SK-N-SH (cell line): ENCODE measurements at regions not wholly inside any gene's neighbourhood (a gene's known extent, or its start where the extent isn't known, plus 50 kb on each side); places are given as distances from the start of the nearest gene placed in this dataset.

Experiments
- CTCF ChIP-seq: fragments of 200-600 bp; sonication (generic); IDR thresholded peaks from 2 replicates; pipeline ENCODE4 v1.6.1; 2017; ENCODE audit warnings: antibody characterized with exemption, mild to moderate bottlenecking, moderate library complexity
- EZH2phosphoT487 ChIP-seq: fragments of 200-600 bp; sonication (generic); IDR thresholded peaks from 2 replicates; pipeline ENCODE4 v1.6.1; 2017; ENCODE audit warnings: low read depth, mixed run types, mild to moderate bottlenecking, antibody characterized with exemption, moderate library complexity, borderline replicate concordance
- FOXM1 ChIP-seq: IDR thresholded peaks from 2 replicates; pipeline ENCODE4 v1.4.0; 2012; ENCODE audit warnings: low read depth, mild to moderate bottlenecking
- MEF2A ChIP-seq: IDR thresholded peaks from 2 replicates; pipeline ENCODE4 v1.4.0; 2012; ENCODE audit warnings: low read depth, borderline replicate concordance
- MXI1 ChIP-seq: IDR thresholded peaks from 2 replicates; pipeline ENCODE4 v1.6.1; 2012; ENCODE audit warnings: mild to moderate bottlenecking, low read depth, low read length, improper control_type of control experiment
- NFIC ChIP-seq: IDR thresholded peaks from 2 replicates; pipeline ENCODE4 v1.4.0; 2012; ENCODE audit warnings: borderline replicate concordance
- POLR2AphosphoS5 ChIP-seq: IDR thresholded peaks from 2 replicates; pipeline ENCODE4 v1.6.1; 2012; ENCODE audit warnings: low read depth, low read length
- RAD21 ChIP-seq: IDR thresholded peaks from 2 replicates; pipeline ENCODE4 v1.6.1; 2012; ENCODE audit warnings: mild to moderate bottlenecking, low read length
- RCOR1 ChIP-seq: fragments of 150-350 bp; IDR thresholded peaks from 2 replicates; pipeline ENCODE4 v1.6.1; 2017; ENCODE audit warnings: antibody characterized with exemption, low read length
- REST ChIP-seq: IDR thresholded peaks from 2 replicates; pipeline ENCODE4 v1.6.1; 2012; ENCODE audit warnings: mild to moderate bottlenecking, low read depth, low read length, moderate library complexity
- RFX5 ChIP-seq: IDR thresholded peaks from 2 replicates; pipeline ENCODE4 v1.6.1; 2012; ENCODE audit warnings: mild to moderate bottlenecking, improper control_type of control experiment, low read length
- SMC3 ChIP-seq: IDR thresholded peaks from 2 replicates; pipeline ENCODE4 v1.6.1; 2012; ENCODE audit warnings: low read depth, low read length, improper control_type of control experiment
- TF ChIP-seq, protein P1 (sequence below): IDR thresholded peaks from 2 replicates; pipeline ENCODE4 v1.4.0; 2012; ENCODE audit warnings: low read depth
- TF ChIP-seq, protein P2 (sequence below): IDR thresholded peaks from 2 replicates; pipeline ENCODE4 v1.4.0; 2012; ENCODE audit warnings: low read depth, borderline replicate concordance

GRCh38 chr18:25473008-25473407 lies 121.0 kb upstream of the ZNF521 start:
- TF ChIP-seq CTCF (no peak), FOXM1 (no peak), SMC3 (no peak), EZH2phosphoT487 (no peak), POLR2AphosphoS5 (no peak), RFX5 (no peak), NFIC (no peak), REST (no peak), RAD21 (no peak), RCOR1 (no peak), MEF2A (no peak), MXI1 (no peak)
- TF ChIP-seq, protein P1, sequence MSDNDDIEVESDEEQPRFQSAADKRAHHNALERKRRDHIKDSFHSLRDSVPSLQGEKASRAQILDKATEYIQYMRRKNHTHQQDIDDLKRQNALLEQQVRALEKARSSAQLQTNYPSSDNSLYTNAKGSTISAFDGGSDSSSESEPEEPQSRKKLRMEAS, result no peak
- TF ChIP-seq, protein P2, sequence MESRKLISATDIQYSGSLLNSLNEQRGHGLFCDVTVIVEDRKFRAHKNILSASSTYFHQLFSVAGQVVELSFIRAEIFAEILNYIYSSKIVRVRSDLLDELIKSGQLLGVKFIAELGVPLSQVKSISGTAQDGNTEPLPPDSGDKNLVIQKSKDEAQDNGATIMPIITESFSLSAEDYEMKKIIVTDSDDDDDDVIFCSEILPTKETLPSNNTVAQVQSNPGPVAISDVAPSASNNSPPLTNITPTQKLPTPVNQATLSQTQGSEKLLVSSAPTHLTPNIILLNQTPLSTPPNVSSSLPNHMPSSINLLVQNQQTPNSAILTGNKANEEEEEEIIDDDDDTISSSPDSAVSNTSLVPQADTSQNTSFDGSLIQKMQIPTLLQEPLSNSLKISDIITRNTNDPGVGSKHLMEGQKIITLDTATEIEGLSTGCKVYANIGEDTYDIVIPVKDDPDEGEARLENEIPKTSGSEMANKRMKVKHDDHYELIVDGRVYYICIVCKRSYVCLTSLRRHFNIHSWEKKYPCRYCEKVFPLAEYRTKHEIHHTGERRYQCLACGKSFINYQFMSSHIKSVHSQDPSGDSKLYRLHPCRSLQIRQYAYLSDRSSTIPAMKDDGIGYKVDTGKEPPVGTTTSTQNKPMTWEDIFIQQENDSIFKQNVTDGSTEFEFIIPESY, result no peak
